ENCODE measurements at regions not wholly inside any gene's neighbourhood (a gene's known extent, or its start where the extent isn't known, plus 50 kb on each side); places are given as distances from the start of the nearest gene placed in this dataset.

- in situ Hi-C loops (cut with HindIII; ENCODE audit: low pct_ligation_motif_present, low sequenced_read_pairs): no loop called here
- no peaks in the 10 kb centered on the region for H3K36me3 ChIP-seq (replicated peaks)
- DNase-seq: no peak
- no peak overlapping the region for H3K4me3 ChIP-seq (ENCODE audit: low read depth, low read length)
- TF ChIP-seq CTCF (IDR thresholded peaks at IDR 0.05; ENCODE audit: low read depth, low read length, missing control alignments): no peak
- no peaks in the 10 kb centered on the region for H3K27me3 ChIP-seq (replicated peaks)
- no peak overlapping the region for H3K27ac ChIP-seq
These were observed 433.9 kb upstream of the SLC30A5 start for GRCh38 chr5:68659881-68660280.

- TF ChIP-seq CTCF (IDR thresholded peaks at IDR 0.05; ENCODE audit: low read depth, low read length, missing control alignments): peak; percentile 72
- peak; percentile 8 for DNase-seq
- no peak overlapping the region for H3K4me3 ChIP-seq (ENCODE audit: low read depth, low read length)
- H3K36me3 ChIP-seq (replicated peaks): no peaks in the 10 kb centered on the region
- H3K27ac ChIP-seq: no peak overlapping the region
- H3K27me3 ChIP-seq (replicated peaks): no peaks in the 10 kb centered on the region
- in situ Hi-C loops (cut with HindIII; ENCODE audit: low pct_ligation_motif_present, low sequenced_read_pairs): no loop called here
These were observed 432.6 kb upstream of the SLC30A5 start for GRCh38 chr5:68661237-68661636.

- TF ChIP-seq CTCF (IDR thresholded peaks at IDR 0.05; ENCODE audit: low read depth, low read length, missing control alignments): no peak
- no peaks in the 10 kb centered on the region for H3K36me3 ChIP-seq (replicated peaks)
- in situ Hi-C loops (cut with HindIII; ENCODE audit: low pct_ligation_motif_present, low sequenced_read_pairs): no loop called here
- no peak for DNase-seq
- H3K27ac ChIP-seq: no peak overlapping the region
- H3K27me3 ChIP-seq (replicated peaks): no peaks in the 10 kb centered on the region
- H3K4me3 ChIP-seq (ENCODE audit: low read depth, low read length): no peak overlapping the region
These were observed 431.0 kb upstream of the SLC30A5 start for GRCh38 chr5:68662804-68663307.

GRCh38 chr5:68669864-68670575 is 423.8 kb upstream of the SLC30A5 start:
- Histone ChIP-seq H3K36me3 (replicated peaks) (no peaks in the 10 kb centered on the region), H3K27me3 (replicated peaks) (no peaks in the 10 kb centered on the region), H3K27ac (no peak overlapping the region), H3K4me3 (ENCODE audit: low read depth, low read length) (no peak overlapping the region)
- no peak for TF ChIP-seq CTCF (IDR thresholded peaks at IDR 0.05; ENCODE audit: low read depth, low read length, missing control alignments)
- no peak for DNase-seq
- in situ Hi-C loops (cut with HindIII; ENCODE audit: low pct_ligation_motif_present, low sequenced_read_pairs): no loop called here

GRCh38 chr5:68673106-68673822 is 420.6 kb upstream of the SLC30A5 start:
- H3K36me3 ChIP-seq (replicated peaks): no peaks in the 10 kb centered on the region
- TF ChIP-seq CTCF (IDR thresholded peaks at IDR 0.05; ENCODE audit: low read depth, low read length, missing control alignments): no peak
- no peak overlapping the region for H3K4me3 ChIP-seq (ENCODE audit: low read depth, low read length)
- in situ Hi-C loops (cut with HindIII; ENCODE audit: low pct_ligation_motif_present, low sequenced_read_pairs): no loop called here
- DNase-seq: no peak
- no peak overlapping the region for H3K27ac ChIP-seq
- no peaks in the 10 kb centered on the region for H3K27me3 ChIP-seq (replicated peaks)
